GM12892 (cell line): ENCODE measurements at regions not wholly inside any gene's neighbourhood (a gene's known extent, or its start where the extent isn't known, plus 50 kb on each side); places are given as distances from the start of the nearest gene placed in this dataset.

ENCODE experiments used
- POLR2A ChIP-seq: IDR thresholded peaks from 2 replicates; pipeline ENCODE4 v1.6.1; 2011; ENCODE audit warnings: low read depth, low read length, control low read depth
- TAF1 ChIP-seq: IDR thresholded peaks from 2 replicates; pipeline ENCODE4 v1.6.1; 2011; ENCODE audit warnings: low read depth, mild to moderate bottlenecking, control low read depth, low read length, borderline replicate concordance

DNA sequence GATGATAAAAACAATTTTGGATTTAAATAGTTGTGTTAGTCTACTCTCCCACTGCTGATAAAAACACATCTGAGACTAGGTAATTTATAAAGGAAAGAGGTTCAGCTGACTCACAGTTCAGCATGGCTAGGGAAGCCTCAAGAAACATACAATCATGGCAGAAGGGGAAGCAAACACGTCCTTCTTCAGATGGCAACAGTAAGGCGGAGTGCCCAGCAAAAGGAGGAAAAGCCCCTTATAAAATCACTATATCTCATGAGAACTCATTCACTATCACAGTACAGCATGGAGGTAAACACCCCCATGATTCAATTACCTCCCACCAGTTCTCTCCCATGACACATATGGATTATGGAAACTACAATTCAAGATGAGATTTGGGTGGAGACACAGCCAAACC lies 632.1 kb downstream of the SLC16A7 start:
- TF ChIP-seq POLR2A (no peak), TAF1 (no peak)
